Esophagus squamous epithelium (tissue), 4 donors: ENCODE measurements at regions not wholly inside any gene's neighbourhood (a gene's known extent, or its start where the extent isn't known, plus 50 kb on each side); places are given as distances from the start of the nearest gene placed in this dataset.

ENCODE experiments used
- CTCF ChIP-seq, 6 experiments: fragments of 450-650 bp in 4 of 6; fragments of 200-600 bp in 2 of 6; sonication (generic) in 2 of 6; IDR thresholded peaks; one replicate each; pipeline ENCODE4 v1.5.1; 2016 to 2019; ENCODE audit warnings: antibody characterized with exemption in 6 of 6, mild to moderate bottlenecking in 4 of 6, moderate library complexity in 4 of 6
- POLR2A ChIP-seq, 4 donors: fragments of 450-650 bp; IDR thresholded peaks; one replicate each; pipeline ENCODE4 v1.6.1; 2017; ENCODE audit warnings: antibody characterized with exemption in 4 of 4, mild to moderate bottlenecking in 4 of 4, moderate library complexity in 3 of 4

DNA sequence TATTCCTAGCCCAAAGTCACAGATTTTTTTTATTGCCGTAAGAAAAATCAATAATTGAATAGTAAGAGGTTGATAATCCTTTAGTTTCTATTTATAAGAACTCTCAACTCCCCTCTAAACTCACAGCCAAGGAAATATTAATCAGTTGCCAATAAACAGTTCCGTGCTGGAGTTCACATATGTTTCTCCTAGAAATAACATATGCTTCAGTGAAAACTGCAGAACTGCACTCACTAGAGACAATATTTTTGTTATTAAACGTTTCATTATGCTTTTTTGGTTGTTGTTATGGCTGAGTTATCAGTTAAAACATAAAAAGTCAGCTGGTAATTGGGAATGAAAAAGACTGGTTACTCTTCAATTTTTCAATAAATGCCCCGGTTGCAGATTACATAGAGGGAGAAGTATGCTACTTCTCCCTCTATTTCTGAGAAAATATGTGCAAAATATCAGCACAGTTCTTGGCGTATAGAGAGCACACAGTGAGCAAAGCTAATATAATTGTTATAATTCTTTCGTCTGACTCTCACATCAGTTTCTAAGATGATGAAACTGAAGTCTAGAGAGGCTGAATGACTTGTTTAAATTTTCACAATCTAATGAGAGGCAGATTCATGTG lies 781.2 kb upstream of the GRM7 start:
- TF ChIP-seq CTCF (IDR thresholded peaks at IDR 0.05) (no peak), POLR2A (IDR thresholded peaks at IDR 0.05) (no peak)
